Caco-2 (cell line): ENCODE measurements at regions not wholly inside any gene's neighbourhood (a gene's known extent, or its start where the extent isn't known, plus 50 kb on each side); places are given as distances from the start of the nearest gene placed in this dataset.
A peak's percentile ranks its signal among the peaks of the same experiment; 100 is the strongest.

Experiments used
- BruUV-seq: library from RNA; stranded (reverse); fragments of 400-500 nt; replicated peaks from 2 replicates; lab custom pipeline; 2021; lab: Mats Ljungman, UMichigan
- CTCF ChIA-PET: fragments of 300-600 bp; sonication (Branson Sonifier 250); formaldehyde crosslinking; loops from one replicate; lab custom pipeline; 2022; ENCODE audit warnings: antibody characterized with exemption; lab: Charles Lee
- POLR2A ChIA-PET: fragments of 300-600 bp; sonication (Branson Sonifier 250); formaldehyde crosslinking; loops from one replicate; lab custom pipeline; 2022; ENCODE audit warnings: antibody characterized with exemption; lab: Charles Lee
- DNase-seq, 2 experiments: peaks; one replicate each; pipeline versions ENCODE4 v3.0.0 to v3.0.0-alpha.2; 2020 to 2022
- H3K27me3 ChIP-seq: replicated peaks from 2 replicates; pipeline ENCODE4 v1.6.0; 2011; ENCODE audit warnings: low read length; ENCODE audit not compliant: control insufficient read depth, insufficient read depth
- H3K36me3 ChIP-seq: 2 replicates; pipeline ENCODE4 v1.5.1; 2011; ENCODE audit warnings: low read length; ENCODE audit not compliant: control insufficient read depth, insufficient read depth
- H3K4me1 ChIP-seq: fragments of 250-450 bp; sonication (Bioruptor Pico); 2 replicates; pipeline ENCODE4 v1.5.1; 2020; ENCODE audit warnings: mild to moderate bottlenecking
- H3K4me3 ChIP-seq: 2 replicates; pipeline ENCODE4 v1.5.1; 2011; ENCODE audit warnings: low read depth, mild to moderate bottlenecking, control low read depth, low read length
- H3K9me3 ChIP-seq: fragments of 250-450 bp; sonication (Bioruptor Pico); 2 replicates; pipeline ENCODE4 v1.5.1; 2020; ENCODE audit warnings: mild to moderate bottlenecking, moderate library complexity
- H3K27ac Mint-ChIP-seq: one replicate; pipeline ENCODE4 v1.8.0; 2022; ENCODE audit warnings: mixed read lengths; ENCODE audit not compliant: unreplicated experiment
- H3K27me3 Mint-ChIP-seq: one replicate; pipeline ENCODE4 v1.8.0; 2022; ENCODE audit warnings: mixed read lengths; ENCODE audit not compliant: insufficient read depth, unreplicated experiment
- H3K36me3 Mint-ChIP-seq: one replicate; pipeline ENCODE4 v1.8.0; 2022; ENCODE audit warnings: mild to moderate bottlenecking, mixed read lengths; ENCODE audit not compliant: insufficient read depth, unreplicated experiment
- H3K4me1 Mint-ChIP-seq: one replicate; pipeline ENCODE4 v1.8.0; 2022; ENCODE audit warnings: low read depth, mixed read lengths; ENCODE audit not compliant: unreplicated experiment
- H3K4me3 Mint-ChIP-seq: one replicate; pipeline ENCODE4 v1.8.0; 2022; ENCODE audit warnings: mild to moderate bottlenecking, moderate library complexity, mixed read lengths; ENCODE audit not compliant: unreplicated experiment
- H3K9me3 Mint-ChIP-seq: one replicate; pipeline ENCODE4 v1.8.0; 2022; ENCODE audit warnings: mixed read lengths; ENCODE audit not compliant: unreplicated experiment
- intact Hi-C: fragments of 100-400 bp; cut with micrococcal nuclease; formaldehyde crosslinking; loops from one replicate; pipeline ENCODE4 v1.10.0; 2022; ENCODE audit not compliant: unreplicated experiment
- TF ChIP-seq, protein P1 (sequence below), 2 experiments: fragments of 200-600 bp in 1 of 2; IDR thresholded peaks; 1 replicate in 1 of 2; 2 replicates in 1 of 2; pipeline versions ENCODE4 v1.5.1 to v1.8.0; 2011 to 2022; ENCODE audit warnings: antibody characterized with exemption in 1 of 2, control low read depth in 1 of 2, inconsistent platforms in 1 of 2, low read depth in 1 of 2, low read length in 1 of 2, mild to moderate bottlenecking in 1 of 2, moderate library complexity in 1 of 2; ENCODE audit not compliant: insufficient read depth in 1 of 2, severe bottlenecking in 1 of 2, unreplicated experiment in 1 of 2

DNA sequence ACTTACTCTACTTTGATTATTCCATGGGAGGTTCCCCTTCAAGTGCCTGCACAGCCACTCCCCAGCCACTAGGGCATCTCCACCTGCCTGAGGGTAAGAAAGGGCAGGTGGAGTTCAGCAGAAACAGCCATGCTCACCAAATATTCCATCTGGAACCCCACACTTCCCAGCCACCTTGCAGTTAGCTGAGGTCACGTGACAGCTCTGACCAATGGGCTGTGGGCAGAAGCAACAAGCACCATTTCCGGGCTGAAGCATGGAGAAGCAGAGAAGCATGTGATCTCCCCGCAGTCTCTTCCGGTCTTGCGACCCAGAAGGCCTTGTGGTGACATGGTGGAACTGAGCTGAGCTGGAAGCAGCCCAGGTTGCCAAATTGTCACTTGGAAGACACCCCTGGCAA lies 108.6 kb downstream of the CCT6B start:
- no peak overlapping the region for H3K4me3 Mint-ChIP-seq
- DNase-seq: peak in 1 of 2 experiments; percentile 17
- ChIA-PET POLR2A (no interaction called here), CTCF (no interaction called here)
- peaks cover 15% of the 10 kb centered on the region for H3K27me3 Mint-ChIP-seq
- no peak overlapping the region for H3K27ac Mint-ChIP-seq
- H3K27me3 ChIP-seq: no peaks in the 10 kb centered on the region
- no peaks in the 10 kb centered on the region for H3K4me1 ChIP-seq
- H3K4me1 Mint-ChIP-seq: no peaks in the 10 kb centered on the region
- H3K9me3 Mint-ChIP-seq: no peaks in the 10 kb centered on the region
- H3K36me3 Mint-ChIP-seq: no peaks in the 10 kb centered on the region
- BruUV-seq: no TSS peak
- H3K36me3 ChIP-seq: no peaks in the 10 kb centered on the region
- no peaks in the 10 kb centered on the region for H3K9me3 ChIP-seq
- TF ChIP-seq, protein P1, sequence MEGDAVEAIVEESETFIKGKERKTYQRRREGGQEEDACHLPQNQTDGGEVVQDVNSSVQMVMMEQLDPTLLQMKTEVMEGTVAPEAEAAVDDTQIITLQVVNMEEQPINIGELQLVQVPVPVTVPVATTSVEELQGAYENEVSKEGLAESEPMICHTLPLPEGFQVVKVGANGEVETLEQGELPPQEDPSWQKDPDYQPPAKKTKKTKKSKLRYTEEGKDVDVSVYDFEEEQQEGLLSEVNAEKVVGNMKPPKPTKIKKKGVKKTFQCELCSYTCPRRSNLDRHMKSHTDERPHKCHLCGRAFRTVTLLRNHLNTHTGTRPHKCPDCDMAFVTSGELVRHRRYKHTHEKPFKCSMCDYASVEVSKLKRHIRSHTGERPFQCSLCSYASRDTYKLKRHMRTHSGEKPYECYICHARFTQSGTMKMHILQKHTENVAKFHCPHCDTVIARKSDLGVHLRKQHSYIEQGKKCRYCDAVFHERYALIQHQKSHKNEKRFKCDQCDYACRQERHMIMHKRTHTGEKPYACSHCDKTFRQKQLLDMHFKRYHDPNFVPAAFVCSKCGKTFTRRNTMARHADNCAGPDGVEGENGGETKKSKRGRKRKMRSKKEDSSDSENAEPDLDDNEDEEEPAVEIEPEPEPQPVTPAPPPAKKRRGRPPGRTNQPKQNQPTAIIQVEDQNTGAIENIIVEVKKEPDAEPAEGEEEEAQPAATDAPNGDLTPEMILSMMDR (IDR thresholded peaks at IDR 0.05; ENCODE audit: insufficient read depth in 1 of 2, low read depth in 1 of 2, low read length in 1 of 2, severe bottlenecking in 1 of 2, unreplicated experiment in 1 of 2): no peak
- intact Hi-C loops: no loop called here
- no peak overlapping the region for H3K4me3 ChIP-seq

DNA sequence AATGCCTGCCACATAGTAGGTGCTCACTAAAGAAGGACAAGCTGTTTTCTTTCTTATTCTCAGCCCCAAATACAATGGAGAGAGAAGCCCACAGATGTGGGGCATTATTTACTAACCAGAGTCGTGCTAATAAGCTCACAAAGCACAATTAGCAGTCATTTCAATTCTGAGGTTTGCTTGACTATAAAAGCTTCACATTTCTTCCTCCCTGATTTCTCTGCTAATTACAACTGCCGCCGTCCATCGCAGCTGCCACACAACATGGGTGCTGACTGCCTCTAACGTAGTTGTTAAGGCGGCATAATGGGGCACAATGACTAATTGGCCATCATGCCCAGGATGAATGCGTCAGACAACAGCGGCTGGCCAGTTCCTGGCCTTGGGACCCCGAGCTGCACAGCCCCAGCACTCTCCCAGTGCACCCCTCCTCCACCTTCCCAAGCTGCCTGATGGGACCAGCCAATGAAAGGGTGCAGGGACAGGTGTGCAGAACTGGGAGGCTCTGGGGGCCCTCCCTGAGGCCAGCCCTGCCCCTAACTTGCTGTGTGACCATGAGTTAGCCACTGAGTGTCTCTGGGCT lies 109.2 kb downstream of the CCT6B start:
- CTCF ChIA-PET: no interaction called here
- H3K4me3 Mint-ChIP-seq: no peak overlapping the region
- no TSS peak for BruUV-seq
- no peak for DNase-seq
- no peaks in the 10 kb centered on the region for H3K36me3 Mint-ChIP-seq
- Histone ChIP-seq H3K36me3 (no peaks in the 10 kb centered on the region), H3K27me3 (no peaks in the 10 kb centered on the region), H3K9me3 (no peaks in the 10 kb centered on the region), H3K4me3 (no peak overlapping the region), H3K4me1 (no peaks in the 10 kb centered on the region)
- intact Hi-C loops: no loop called here
- POLR2A ChIA-PET: no interaction called here
- no peak overlapping the region for H3K27ac Mint-ChIP-seq
- no peaks in the 10 kb centered on the region for H3K9me3 Mint-ChIP-seq
- TF ChIP-seq, protein P1 (IDR thresholded peaks at IDR 0.05; ENCODE audit: insufficient read depth in 1 of 2, low read depth in 1 of 2, low read length in 1 of 2, severe bottlenecking in 1 of 2, unreplicated experiment in 1 of 2): no peak
- H3K4me1 Mint-ChIP-seq: no peaks in the 10 kb centered on the region
- peaks cover 16% of the 10 kb centered on the region for H3K27me3 Mint-ChIP-seq

DNA sequence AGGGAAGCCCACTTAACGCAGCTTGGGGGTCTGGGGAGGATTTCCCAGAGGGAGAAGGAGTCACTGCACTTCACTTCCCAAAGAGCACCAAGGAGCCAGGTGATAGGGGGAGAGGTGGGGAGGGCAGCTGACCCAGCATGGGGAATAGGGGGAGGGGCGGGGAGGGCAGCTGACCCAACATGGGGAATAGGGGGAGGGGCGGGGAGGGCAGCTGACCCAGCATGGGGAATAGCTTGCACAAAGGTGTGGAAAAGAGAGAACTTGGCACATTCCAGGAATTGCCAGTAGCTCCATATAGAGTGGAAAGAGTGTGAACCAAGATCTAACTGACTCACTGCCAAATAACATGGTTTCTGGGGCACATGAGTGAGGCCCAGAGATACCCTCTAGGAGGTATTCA lies 110.3 kb downstream of the CCT6B start:
- ChIA-PET CTCF (no interaction called here), POLR2A (no interaction called here)
- Mint-ChIP-seq H3K27ac (no peak overlapping the region), H3K27me3 (peaks cover 17% of the 10 kb centered on the region), H3K4me1 (no peaks in the 10 kb centered on the region), H3K4me3 (no peak overlapping the region), H3K36me3 (no peaks in the 10 kb centered on the region), H3K9me3 (no peaks in the 10 kb centered on the region)
- TF ChIP-seq, protein P1 (IDR thresholded peaks at IDR 0.05; ENCODE audit: insufficient read depth in 1 of 2, low read depth in 1 of 2, low read length in 1 of 2, severe bottlenecking in 1 of 2, unreplicated experiment in 1 of 2): no peak
- no peak for DNase-seq
- Histone ChIP-seq H3K27me3 (no peaks in the 10 kb centered on the region; the same call in 1 of the 2 replicates), H3K9me3 (no peaks in the 10 kb centered on the region), H3K4me1 (no peaks in the 10 kb centered on the region), H3K4me3 (no peak overlapping the region), H3K36me3 (no peaks in the 10 kb centered on the region)
- intact Hi-C loops: no loop called here
- BruUV-seq: no TSS peak
